Esophagus squamous epithelium (tissue), 5 donors: ENCODE measurements at regions not wholly inside any gene's neighbourhood (a gene's known extent, or its start where the extent isn't known, plus 50 kb on each side); places are given as distances from the start of the nearest gene placed in this dataset.

Experiments used
- DNase-seq: peaks from one replicate; lab custom pipeline; 2025; lab: John Stamatoyannopoulos, UW
- H3K27ac ChIP-seq, 4 donors: fragments of 200-600 bp; sonication (generic); one replicate each; pipeline ENCODE4 v1.5.1; 2016 to 2019; ENCODE audit warnings: mild to moderate bottlenecking in 1 of 4
- H3K27me3 ChIP-seq, 4 donors: fragments of 200-600 bp; sonication (generic); 1 replicate in 3 of 4; 2 replicates in 1 of 4; pipeline versions ENCODE4 v1.5.1 to v1.6.0; 2017 to 2021; ENCODE audit warnings: antibody characterized with exemption in 1 of 4
- H3K36me3 ChIP-seq, 3 donors: fragments of 200-600 bp; sonication (generic); one replicate each; pipeline ENCODE4 v1.5.1; 2016 to 2019
- H3K4me1 ChIP-seq, 3 donors: fragments of 200-600 bp; sonication (generic); one replicate each; pipeline ENCODE4 v1.5.1; 2017 to 2019
- H3K4me3 ChIP-seq, 4 donors: fragments of 200-600 bp; sonication (generic); 1 replicate in 3 of 4; 2 replicates in 1 of 4; pipeline ENCODE4 v1.5.1; 2016 to 2019; ENCODE audit warnings: mild to moderate bottlenecking in 2 of 4, moderate library complexity in 1 of 4
- H3K9me3 ChIP-seq, 3 donors: fragments of 200-600 bp; sonication (generic); one replicate each; pipeline ENCODE4 v1.5.1; 2016 to 2019
- CTCF ChIP-seq, 6 experiments: fragments of 450-650 bp in 4 of 6; fragments of 200-600 bp in 2 of 6; sonication (generic) in 2 of 6; IDR thresholded peaks; one replicate each; pipeline ENCODE4 v1.5.1; 2016 to 2019; ENCODE audit warnings: antibody characterized with exemption in 6 of 6, mild to moderate bottlenecking in 4 of 6, moderate library complexity in 4 of 6
- POLR2A ChIP-seq, 4 donors: fragments of 450-650 bp; IDR thresholded peaks; one replicate each; pipeline ENCODE4 v1.6.1; 2017; ENCODE audit warnings: antibody characterized with exemption in 4 of 4, mild to moderate bottlenecking in 4 of 4, moderate library complexity in 3 of 4
- WGBS, 2 donors: methylation state at CpG; one replicate each; pipeline ENCODE4 v1.1.5; 2018; 5-methylcytosine and 5-hydroxymethylcytosine counted together
- intact Hi-C: fragments of 100-400 bp; cut with DNase I; formaldehyde crosslinking; loops from one replicate; pipeline ENCODE4 v1.15.0; 2022
- donor health status: DM: yes; HTN: yes; CAD: no.

- no peaks in the 10 kb centered on the region for H3K27me3 ChIP-seq
- H3K4me1 ChIP-seq: peaks cover 0 to 18% (median 0%) of the 10 kb centered on the region in 3 donors
- H3K4me3 ChIP-seq: no peak overlapping the region
- H3K27ac ChIP-seq: no peak overlapping the region
- no peaks in the 10 kb centered on the region for H3K36me3 ChIP-seq
- no peaks in the 10 kb centered on the region for H3K9me3 ChIP-seq
- intact Hi-C loops: no loop called here
- TF ChIP-seq POLR2A (IDR thresholded peaks at IDR 0.05) (no peak), CTCF (IDR thresholded peaks at IDR 0.05) (no peak)
- no peak for DNase-seq
Observed at GRCh38 chr5:107304684-107305083, 366.1 kb downstream of the EFNA5 start.

GRCh38 chr5:107303171-107303968 is 367.4 kb downstream of the EFNA5 start:
- TF ChIP-seq POLR2A (IDR thresholded peaks at IDR 0.05) (no peak), CTCF (IDR thresholded peaks at IDR 0.05) (no peak)
- no peaks in the 10 kb centered on the region for H3K36me3 ChIP-seq
- intact Hi-C loops: no loop called here
- peaks cover 0 to 18% (median 0%) of the 10 kb centered on the region in 3 donors for H3K4me1 ChIP-seq
- no peak overlapping the region for H3K27ac ChIP-seq
- no peak for DNase-seq
- no peaks in the 10 kb centered on the region for H3K27me3 ChIP-seq
- no peaks in the 10 kb centered on the region for H3K9me3 ChIP-seq
- WGBS, 2 donors: 75 to 86% methylated on average over 1 of the region's 1 CpG
- H3K4me3 ChIP-seq: no peak overlapping the region

- H3K9me3 ChIP-seq: no peaks in the 10 kb centered on the region
- no peak overlapping the region for H3K4me3 ChIP-seq
- no peak overlapping the region for H3K27ac ChIP-seq
- no peak for DNase-seq
- H3K4me1 ChIP-seq: peaks cover 0 to 18% (median 0%) of the 10 kb centered on the region in 3 donors
- TF ChIP-seq CTCF (IDR thresholded peaks at IDR 0.05): no peak
- TF ChIP-seq POLR2A (IDR thresholded peaks at IDR 0.05): no peak
- no peaks in the 10 kb centered on the region for H3K27me3 ChIP-seq
- intact Hi-C loops: no loop called here
- H3K36me3 ChIP-seq: no peaks in the 10 kb centered on the region
- 92 to 95% methylated on average over 3 of the region's 3 CpGs for WGBS, 2 donors
Observed at GRCh38 chr5:107302441-107302840, 368.3 kb downstream of the EFNA5 start.

GRCh38 chr5:107301999-107302398 is 368.7 kb downstream of the EFNA5 start:
- Histone ChIP-seq H3K4me1 (peaks cover 0 to 18% (median 0%) of the 10 kb centered on the region in 3 donors), H3K27me3 (no peaks in the 10 kb centered on the region), H3K36me3 (no peaks in the 10 kb centered on the region), H3K9me3 (no peaks in the 10 kb centered on the region), H3K4me3 (no peak overlapping the region), H3K27ac (no peak overlapping the region)
- 62 to 77% methylated on average over 3 of the region's 3 CpGs for WGBS, 2 donors
- intact Hi-C loops: no loop called here
- no peak for DNase-seq
- TF ChIP-seq POLR2A (IDR thresholded peaks at IDR 0.05) (no peak), CTCF (IDR thresholded peaks at IDR 0.05) (no peak)

GRCh38 chr5:107300721-107301327 is 369.9 kb downstream of the EFNA5 start:
- 32 to 35% methylated on average over 5 of the region's 5 CpGs for WGBS, 2 donors
- intact Hi-C loops: no loop called here

More at GRCh38 chr5:107300721-107301327, 369.9 kb downstream of the EFNA5 start:
- Histone ChIP-seq H3K27ac (no peak overlapping the region), H3K27me3 (no peaks in the 10 kb centered on the region), H3K36me3 (no peaks in the 10 kb centered on the region), H3K4me1 (peaks cover 0 to 22% (median 0%) of the 10 kb centered on the region in 3 donors), H3K9me3 (no peaks in the 10 kb centered on the region), H3K4me3 (no peak overlapping the region)
- DNase-seq: no peak
- TF ChIP-seq POLR2A (IDR thresholded peaks at IDR 0.05): no peak
- TF ChIP-seq CTCF (IDR thresholded peaks at IDR 0.05): no peak
